NCI-H1436 (cell line): ENCODE measurements at regions not wholly inside any gene's neighbourhood (a gene's known extent, or its start where the extent isn't known, plus 50 kb on each side); places are given as distances from the start of the nearest gene placed in this dataset.

Experiments used
- DNase-seq: peaks from one replicate; lab custom pipeline; 2025; lab: John Stamatoyannopoulos, UW

- no peak for DNase-seq
These were observed 474.2 kb upstream of the ZNF385D start for GRCh38 chr3:22225161-22225560.

DNA sequence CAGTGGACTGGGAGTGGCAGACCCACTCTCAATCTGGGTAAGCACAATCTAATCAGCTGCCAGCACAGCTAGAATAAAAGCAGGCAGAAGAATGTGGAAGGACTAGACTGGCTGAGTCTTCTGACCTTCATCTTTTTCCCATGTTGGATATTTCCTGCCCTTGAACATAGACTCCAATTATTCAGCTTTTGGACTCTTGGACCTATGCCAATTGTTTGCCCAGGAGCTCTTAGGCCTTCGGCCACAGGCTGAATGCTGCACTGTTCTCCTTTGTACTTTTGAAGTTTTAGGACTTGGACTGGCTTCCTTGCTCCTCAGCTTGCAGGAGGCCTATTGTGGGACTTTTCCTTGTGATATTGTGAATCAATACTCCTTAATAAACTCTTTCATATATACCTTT lies 477.7 kb upstream of the ZNF385D start:
- no peak for DNase-seq

DNA sequence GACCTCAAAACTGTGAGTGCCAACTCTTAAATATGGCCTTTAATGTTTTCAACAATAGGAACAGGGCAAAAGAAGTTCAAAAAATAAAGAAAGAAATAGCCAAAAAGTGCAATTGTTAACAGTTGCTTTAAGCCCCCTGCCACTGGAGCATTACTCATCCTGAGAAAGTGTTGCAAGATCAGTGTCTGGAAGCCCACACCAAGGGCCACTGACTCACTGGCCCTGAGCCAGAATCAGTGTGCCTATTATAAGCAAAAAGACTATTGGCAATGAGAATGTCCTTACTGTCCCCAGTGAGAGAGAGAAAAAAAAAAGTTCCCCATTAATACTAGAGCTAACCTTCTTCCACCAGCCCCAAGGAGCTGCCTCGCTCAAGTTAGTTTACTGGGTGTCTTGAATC lies 480.1 kb upstream of the ZNF385D start:
- DNase-seq, result no peak

DNA sequence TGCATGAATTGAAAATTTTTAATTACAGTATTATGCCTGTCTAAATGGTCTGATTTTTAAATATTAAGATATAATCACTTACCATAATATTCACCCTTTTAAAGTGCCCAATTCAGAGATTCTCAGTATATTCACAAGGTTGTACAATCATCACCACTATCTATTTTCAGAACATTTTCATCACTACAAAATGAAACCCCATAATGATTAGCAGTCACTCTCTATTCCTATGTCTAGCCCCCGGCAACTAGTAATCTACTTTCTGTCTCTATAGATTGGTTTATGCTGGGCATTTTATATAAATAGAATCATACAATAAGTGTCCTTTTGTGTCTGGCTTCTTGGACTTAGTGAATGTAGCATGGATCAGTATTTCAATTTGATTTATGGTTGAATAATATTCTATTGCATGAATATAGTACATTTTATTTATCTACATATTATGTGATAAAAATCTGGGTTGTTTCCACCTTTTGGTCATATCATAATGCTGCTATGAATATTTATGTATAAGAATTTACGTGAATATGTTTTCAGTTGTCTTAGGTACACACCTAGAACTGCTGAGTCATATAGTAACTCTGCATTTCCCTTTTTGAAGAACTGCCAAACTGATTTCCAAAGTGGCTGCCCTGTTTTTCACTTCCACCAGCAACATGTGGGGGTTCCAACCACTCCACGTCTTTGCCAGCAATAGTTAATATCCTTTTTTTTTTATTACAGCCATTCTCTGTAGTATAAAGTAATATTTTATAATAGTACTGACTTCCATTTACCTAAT lies 485.7 kb upstream of the ZNF385D start:
- DNase-seq, result no peak

GRCh38 chr3:22239011-22239410 lies 488.0 kb upstream of the ZNF385D start:
- DNase-seq, result no peak

DNA sequence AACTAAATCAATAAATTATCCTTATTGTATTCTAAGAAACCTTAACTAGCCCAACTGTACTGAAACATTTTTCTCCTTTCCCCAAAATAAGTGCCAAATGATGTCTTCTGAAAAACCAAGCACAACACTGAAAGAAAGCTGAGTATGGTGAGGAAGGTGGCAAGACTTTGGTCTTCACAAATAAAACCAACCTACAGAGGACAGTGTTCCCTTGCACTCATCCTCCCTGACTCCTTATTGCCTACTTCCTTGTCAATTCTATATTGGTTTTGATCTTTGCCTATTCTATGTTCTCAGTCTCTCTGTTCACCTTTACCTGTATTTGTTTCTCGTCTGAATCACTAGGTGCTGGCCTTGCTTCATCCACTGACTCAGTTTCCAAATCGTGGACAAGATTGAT lies 490.1 kb upstream of the ZNF385D start:
- DNase-seq, result no peak

- DNase-seq, result no peak
These were observed 493.9 kb upstream of the ZNF385D start for GRCh38 chr3:22244761-22245521.

- DNase-seq, result no peak
These were observed 495.0 kb upstream of the ZNF385D start for GRCh38 chr3:22245811-22246583.

GRCh38 chr3:22249658-22250057 lies 498.6 kb upstream of the ZNF385D start:
- DNase-seq, result no peak

DNA sequence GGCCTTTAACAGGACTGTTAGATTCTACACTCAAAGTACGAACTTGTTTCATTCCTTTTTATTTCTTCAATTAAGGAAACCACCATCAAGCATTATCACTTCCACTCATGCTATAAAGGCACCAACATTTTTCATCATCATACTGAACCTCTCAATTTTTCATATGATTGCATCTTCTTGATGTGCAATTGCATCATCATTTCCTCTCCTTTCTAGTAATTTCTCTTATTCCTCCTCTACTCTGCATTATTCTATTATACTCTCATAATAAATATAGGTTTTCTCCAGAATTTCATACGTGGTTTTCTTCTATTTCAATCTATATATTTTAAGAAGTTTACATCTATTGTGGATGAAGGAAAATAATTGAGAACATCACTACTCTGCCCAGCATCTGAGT lies 506.2 kb upstream of the ZNF385D start:
- no peak for DNase-seq

DNA sequence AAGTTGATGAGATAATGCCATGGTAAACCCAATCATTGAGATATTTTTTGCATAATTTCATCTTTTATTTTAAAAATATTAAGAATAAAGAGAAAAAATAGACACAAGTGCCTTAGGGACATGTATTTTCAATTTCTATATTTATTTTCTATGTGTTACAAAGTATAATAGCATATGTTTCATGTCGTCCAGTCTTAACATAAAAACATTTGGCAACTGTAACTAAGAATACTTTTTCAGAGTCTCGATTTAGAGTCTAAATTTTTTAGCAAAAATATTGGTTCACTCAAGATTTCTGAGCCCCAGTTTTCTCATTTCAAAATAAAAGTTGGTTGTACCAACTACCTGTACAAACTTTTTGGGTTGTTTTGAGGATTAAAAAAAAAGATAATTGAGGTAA lies 511.4 kb upstream of the ZNF385D start:
- no peak for DNase-seq

DNA sequence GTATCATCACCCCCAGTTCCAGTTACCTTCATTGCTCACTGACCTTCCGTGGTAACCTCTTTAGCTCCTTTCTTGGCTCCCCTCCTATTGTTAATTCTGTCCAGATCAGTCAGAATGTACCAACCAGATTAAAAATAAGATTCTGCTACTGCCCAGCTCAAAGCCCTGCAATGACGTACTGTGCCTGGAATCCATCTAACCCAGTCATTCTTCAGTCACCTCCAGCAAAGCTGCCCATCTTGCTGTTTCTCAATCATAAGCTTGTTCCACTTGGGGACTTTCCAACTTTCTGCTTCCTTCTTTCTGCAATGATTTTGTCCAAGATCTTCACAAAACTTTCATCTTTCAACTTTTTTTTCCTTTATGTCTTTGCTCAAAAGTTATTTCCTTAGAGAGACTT lies 512.0 kb upstream of the ZNF385D start:
- no peak for DNase-seq

GRCh38 chr3:22265403-22265802 lies 514.4 kb upstream of the ZNF385D start:
- no peak for DNase-seq

DNA sequence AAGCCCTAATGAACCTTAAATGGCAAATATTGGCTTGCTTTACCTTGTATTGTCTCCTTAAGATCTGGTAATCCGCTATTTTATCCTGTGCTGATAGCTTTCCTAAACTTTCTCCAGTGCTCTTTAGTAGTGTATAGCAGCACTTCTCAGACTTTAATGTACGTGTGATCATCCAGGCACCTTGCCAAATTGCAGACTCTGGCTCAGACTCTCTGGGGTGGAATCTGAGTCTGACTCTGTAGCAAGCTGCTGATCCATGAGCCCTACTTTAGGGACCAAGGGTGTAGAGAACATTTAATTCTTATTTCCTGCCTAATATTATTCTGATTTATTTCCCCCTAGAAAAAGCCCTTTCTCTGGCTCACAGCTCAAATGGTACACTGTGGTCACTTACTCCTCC lies 518.8 kb upstream of the ZNF385D start:
- no peak for DNase-seq

DNA sequence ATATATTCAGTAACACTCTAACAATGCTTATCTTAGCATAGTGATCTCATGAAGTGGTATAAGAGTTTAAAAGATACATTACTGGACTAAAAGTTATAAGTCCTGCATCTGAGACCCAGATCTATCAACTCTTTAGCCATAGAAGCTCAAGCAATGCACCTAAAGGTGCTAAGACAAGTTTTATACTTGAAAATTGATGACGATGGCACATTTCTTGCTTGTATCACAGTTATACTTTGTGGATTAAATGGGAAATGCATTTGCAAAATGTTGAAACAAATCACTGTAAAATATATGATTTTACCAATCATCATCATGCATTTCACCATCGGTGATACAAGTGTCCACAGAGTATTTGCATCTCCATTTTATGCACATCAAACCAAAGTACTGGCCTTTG lies 525.3 kb upstream of the ZNF385D start:
- DNase-seq, result no peak

DNA sequence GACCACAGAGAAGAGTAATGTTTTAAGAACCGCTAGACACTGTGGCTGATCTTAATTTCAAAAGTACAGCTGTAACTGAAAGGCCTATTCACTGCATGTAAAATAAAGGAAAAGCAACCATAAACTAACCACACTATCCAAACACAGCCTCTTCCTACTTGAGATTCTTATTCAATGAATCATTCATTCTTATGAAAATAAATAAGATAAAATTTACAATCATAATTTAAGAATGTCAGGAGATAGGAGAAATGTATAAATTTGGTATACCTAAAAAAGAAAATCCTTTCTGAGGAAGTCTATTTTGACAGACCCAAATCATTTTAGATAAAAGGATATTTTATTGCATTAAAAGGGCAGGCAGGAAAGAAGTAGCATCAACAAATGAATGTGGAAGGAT lies 533.5 kb upstream of the ZNF385D start:
- DNase-seq, result no peak

GRCh38 chr3:22288756-22289155 lies 537.7 kb upstream of the ZNF385D start:
- no peak for DNase-seq

GRCh38 chr3:22292681-22293080 lies 541.7 kb upstream of the ZNF385D start:
- DNase-seq, result no peak

GRCh38 chr3:22296601-22297000 lies 545.6 kb upstream of the ZNF385D start:
- DNase-seq, result no peak

DNA sequence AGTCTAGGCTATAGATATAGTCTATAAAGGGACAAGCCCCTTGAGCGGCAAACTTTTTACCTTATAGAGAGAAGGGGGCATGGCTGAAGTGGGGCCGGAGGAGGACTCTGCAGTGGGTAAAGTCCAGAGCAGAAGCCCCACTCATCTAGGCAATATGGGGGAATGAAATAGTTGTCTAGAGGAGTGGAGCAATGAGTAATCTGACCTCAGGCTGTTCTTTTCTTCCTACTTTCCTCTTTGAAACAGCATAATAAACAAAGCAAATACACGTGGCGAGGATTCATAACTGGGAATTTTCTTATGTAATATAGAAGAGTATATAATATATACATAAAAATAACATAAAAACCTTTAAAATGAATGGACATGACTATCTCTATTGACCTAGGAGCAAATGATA lies 546.4 kb upstream of the ZNF385D start:
- no peak for DNase-seq

- no peak for DNase-seq
These were observed 555.4 kb upstream of the ZNF385D start for GRCh38 chr3:22306454-22306853.

GRCh38 chr3:22308871-22309270 lies 557.9 kb upstream of the ZNF385D start:
- DNase-seq, result no peak

GRCh38 chr3:22315925-22316324 lies 564.9 kb upstream of the ZNF385D start:
- DNase-seq, result no peak
